ENCODE measurements at regions not wholly inside any gene's neighbourhood (a gene's known extent, or its start where the extent isn't known, plus 50 kb on each side); places are given as distances from the start of the nearest gene placed in this dataset.

DNA sequence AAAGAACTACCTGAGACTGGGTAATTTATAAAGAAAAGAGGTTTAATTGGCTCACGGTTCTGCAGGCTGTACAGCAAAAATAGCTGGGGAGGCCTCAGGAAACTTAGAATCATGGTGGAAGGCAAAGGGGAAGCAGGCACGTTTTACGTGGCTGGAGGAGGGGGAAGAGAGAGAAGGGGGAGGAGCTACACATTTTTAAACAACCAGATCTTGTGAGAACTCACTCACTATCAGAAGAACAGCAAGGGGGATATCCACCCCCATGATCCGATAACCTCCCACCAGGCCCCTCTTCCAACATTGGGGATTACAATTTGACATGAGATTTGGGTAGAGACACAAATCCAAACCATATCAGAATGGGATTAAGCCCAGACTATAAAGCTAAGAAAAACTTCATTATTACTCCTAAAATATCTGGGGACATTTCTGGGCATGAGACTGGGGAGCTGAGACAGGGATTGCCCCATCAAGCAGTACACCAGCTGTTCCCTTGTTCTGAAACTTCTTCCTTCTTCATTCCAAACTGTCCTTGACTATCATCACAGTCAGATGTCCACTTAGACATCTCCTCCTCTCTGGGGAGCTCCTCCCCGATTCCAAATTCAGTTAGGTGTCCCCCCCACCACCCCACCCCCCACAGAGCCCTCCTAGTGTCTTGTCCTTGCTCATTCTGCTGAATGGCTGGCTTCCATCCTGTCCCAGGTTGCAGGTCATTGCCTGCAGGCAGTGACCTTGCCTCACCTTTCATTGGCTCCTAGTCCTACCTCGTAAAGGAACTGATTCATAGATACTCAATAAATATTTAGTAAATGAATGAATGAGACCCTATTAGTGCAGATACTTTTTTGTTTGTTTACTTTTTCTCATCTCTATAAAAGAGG is 132.6 kb downstream of the EVX1 start:
- TF ChIP-seq, protein P1, sequence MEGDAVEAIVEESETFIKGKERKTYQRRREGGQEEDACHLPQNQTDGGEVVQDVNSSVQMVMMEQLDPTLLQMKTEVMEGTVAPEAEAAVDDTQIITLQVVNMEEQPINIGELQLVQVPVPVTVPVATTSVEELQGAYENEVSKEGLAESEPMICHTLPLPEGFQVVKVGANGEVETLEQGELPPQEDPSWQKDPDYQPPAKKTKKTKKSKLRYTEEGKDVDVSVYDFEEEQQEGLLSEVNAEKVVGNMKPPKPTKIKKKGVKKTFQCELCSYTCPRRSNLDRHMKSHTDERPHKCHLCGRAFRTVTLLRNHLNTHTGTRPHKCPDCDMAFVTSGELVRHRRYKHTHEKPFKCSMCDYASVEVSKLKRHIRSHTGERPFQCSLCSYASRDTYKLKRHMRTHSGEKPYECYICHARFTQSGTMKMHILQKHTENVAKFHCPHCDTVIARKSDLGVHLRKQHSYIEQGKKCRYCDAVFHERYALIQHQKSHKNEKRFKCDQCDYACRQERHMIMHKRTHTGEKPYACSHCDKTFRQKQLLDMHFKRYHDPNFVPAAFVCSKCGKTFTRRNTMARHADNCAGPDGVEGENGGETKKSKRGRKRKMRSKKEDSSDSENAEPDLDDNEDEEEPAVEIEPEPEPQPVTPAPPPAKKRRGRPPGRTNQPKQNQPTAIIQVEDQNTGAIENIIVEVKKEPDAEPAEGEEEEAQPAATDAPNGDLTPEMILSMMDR (IDR thresholded peaks at IDR 0.05; ENCODE audit: insufficient read depth, low read length), result no peak
- TF ChIP-seq POLR2AphosphoS5 (IDR thresholded peaks at IDR 0.05; ENCODE audit: low read depth), result no peak

Data from HL-60 (cell line).